Left ventricle myocardium inferior (tissue), 1 donor: ENCODE measurements at regions not wholly inside any gene's neighbourhood (a gene's known extent, or its start where the extent isn't known, plus 50 kb on each side); places are given as distances from the start of the nearest gene placed in this dataset.

Experiments
- DNase-seq: peaks from one replicate; pipeline ENCODE4 v3.0.0-alpha.2; 2020
- H3K27ac ChIP-seq: fragments of 200-600 bp; replicated peaks from 2 replicates; pipeline ENCODE4 v1.8.0; 2021
- H3K27me3 ChIP-seq: fragments of 200-600 bp; 2 replicates; pipeline ENCODE4 v1.8.0; 2021; ENCODE audit warnings: low read depth
- H3K36me3 ChIP-seq: fragments of 200-600 bp; 2 replicates; pipeline ENCODE4 v1.8.0; 2021
- H3K4me1 ChIP-seq: fragments of 200-600 bp; 2 replicates; pipeline ENCODE4 v1.8.0; 2021
- H3K4me3 ChIP-seq: fragments of 200-600 bp; 2 replicates; pipeline ENCODE4 v1.8.0; 2021; ENCODE audit warnings: mild to moderate bottlenecking, moderate library complexity
- H3K9me3 ChIP-seq: fragments of 200-600 bp; replicated peaks from 2 replicates; pipeline ENCODE4 v1.8.0; 2021
- CTCF ChIP-seq: fragments of 200-600 bp; IDR thresholded peaks from 2 replicates; pipeline ENCODE4 v1.8.0; 2021; ENCODE audit warnings: antibody characterized with exemption, mild to moderate bottlenecking, borderline replicate concordance
- intact Hi-C: fragments of 100-400 bp; cut with micrococcal nuclease; formaldehyde crosslinking; loops from one replicate; pipeline ENCODE4 v1.11.0; 2022
- donor health status: DM: no; HTN: yes; CAD: no; lungs with severe emphysema.

GRCh38 chr15:69530991-69531664 is 78.5 kb downstream of the RPLP1 start:
- intact Hi-C loops: no loop called here
- H3K4me1 ChIP-seq: peaks cover 14% of the 10 kb centered on the region
- H3K9me3 ChIP-seq: peaks cover 1% of the 10 kb centered on the region
- no peak overlapping the region for H3K27ac ChIP-seq
- peaks cover 25% of the 10 kb centered on the region for H3K27me3 ChIP-seq
- DNase-seq: no peak
- H3K36me3 ChIP-seq: no peaks in the 10 kb centered on the region
- H3K4me3 ChIP-seq: no peak overlapping the region
- TF ChIP-seq CTCF: no peak

- Histone ChIP-seq H3K4me3 (no peak overlapping the region), H3K9me3 (no peaks in the 10 kb centered on the region), H3K36me3 (no peaks in the 10 kb centered on the region), H3K27me3 (peaks cover 25% of the 10 kb centered on the region), H3K4me1 (peaks cover 14% of the 10 kb centered on the region), H3K27ac (no peak overlapping the region)
- no peak for TF ChIP-seq CTCF
- intact Hi-C loops: no loop called here
- DNase-seq: no peak
These were observed 79.0 kb downstream of the RPLP1 start for GRCh38 chr15:69531665-69532027.

- Histone ChIP-seq H3K4me3 (no peak overlapping the region), H3K27ac (no peak overlapping the region), H3K4me1 (peaks cover 14% of the 10 kb centered on the region), H3K27me3 (peaks cover 25% of the 10 kb centered on the region), H3K36me3 (no peaks in the 10 kb centered on the region), H3K9me3 (no peaks in the 10 kb centered on the region)
- intact Hi-C loops: no loop called here
- TF ChIP-seq CTCF: no peak
- DNase-seq: no peak
These were observed 79.4 kb downstream of the RPLP1 start for GRCh38 chr15:69532066-69532465.

GRCh38 chr15:69532856-69533255 is 80.2 kb downstream of the RPLP1 start:
- H3K27ac ChIP-seq: no peak overlapping the region
- H3K4me3 ChIP-seq: no peak overlapping the region
- intact Hi-C loops: no loop called here
- H3K4me1 ChIP-seq: peaks cover 14% of the 10 kb centered on the region
- no peaks in the 10 kb centered on the region for H3K9me3 ChIP-seq
- peaks cover 20% of the 10 kb centered on the region for H3K27me3 ChIP-seq
- H3K36me3 ChIP-seq: no peaks in the 10 kb centered on the region
- DNase-seq: no peak
- no peak for TF ChIP-seq CTCF

- no peak overlapping the region for H3K27ac ChIP-seq
- DNase-seq: no peak
- H3K4me1 ChIP-seq: peaks cover 14% of the 10 kb centered on the region
- peaks cover 19% of the 10 kb centered on the region for H3K27me3 ChIP-seq
- H3K4me3 ChIP-seq: no peak overlapping the region
- TF ChIP-seq CTCF: no peak
- intact Hi-C loops: no loop called here
- H3K9me3 ChIP-seq: no peaks in the 10 kb centered on the region
- no peaks in the 10 kb centered on the region for H3K36me3 ChIP-seq
These were observed 80.9 kb downstream of the RPLP1 start for GRCh38 chr15:69533522-69533921.
